Neural cell (in vitro differentiated cells): ENCODE measurements at regions not wholly inside any gene's neighbourhood (a gene's known extent, or its start where the extent isn't known, plus 50 kb on each side); places are given as distances from the start of the nearest gene placed in this dataset.

Experiments
- H2AFZ ChIP-seq: fragments of 200-600, 300-800 bp; sonication (generic), shearing (Covaris generic); 2 replicates; pipeline ENCODE4 v1.6.0; 2014; ENCODE audit warnings: low read depth, mild to moderate bottlenecking, antibody characterized with exemption, low read length, moderate library complexity
- H3F3A ChIP-seq: fragments of 200-600 bp; shearing (Covaris generic); 2 replicates; pipeline ENCODE4 v1.6.1; 2016; ENCODE audit warnings: mild to moderate bottlenecking, moderate library complexity, mixed read lengths, antibody characterized with exemption, low read length; ENCODE audit not compliant: insufficient read depth, poor library complexity, severe bottlenecking
- H3K27ac ChIP-seq: fragments of 200-600, 300-800 bp; sonication (generic), shearing (Covaris generic); 2 replicates; pipeline ENCODE4 v1.5.1; 2014; ENCODE audit warnings: mild to moderate bottlenecking, low read length, moderate library complexity
- H3K27me3 ChIP-seq: fragments of 300-800, 200-600 bp; sonication (generic), shearing (Covaris generic); 2 replicates; pipeline ENCODE4 v1.6.0; 2014; ENCODE audit warnings: mild to moderate bottlenecking, low read depth, low read length, moderate library complexity; ENCODE audit not compliant: insufficient read depth
- H3K36me3 ChIP-seq: fragments of 300-800, 200-600 bp; sonication (generic), shearing (Covaris generic); 2 replicates; pipeline ENCODE4 v1.5.1; 2014; ENCODE audit warnings: mild to moderate bottlenecking, antibody characterized with exemption, low read length, moderate library complexity; ENCODE audit not compliant: insufficient read depth
- H3K4me2 ChIP-seq: fragments of 300-800, 200-600 bp; sonication (generic), shearing (Covaris generic); 2 replicates; pipeline ENCODE4 v1.6.0; 2014; ENCODE audit warnings: mild to moderate bottlenecking, low read length
- H3K4me3 ChIP-seq: fragments of 300-800, 200-600 bp; sonication (generic), shearing (Covaris generic); 2 replicates; pipeline ENCODE4 v1.5.1; 2014; ENCODE audit warnings: mild to moderate bottlenecking, low read length, moderate library complexity
- H3K79me2 ChIP-seq: fragments of 200-600 bp; shearing (Covaris generic); replicated peaks from 2 replicates; pipeline ENCODE4 v1.6.0; 2014; ENCODE audit warnings: mild to moderate bottlenecking, low read length, moderate library complexity; ENCODE audit not compliant: insufficient read depth
- H3K9ac ChIP-seq: fragments of 300-800, 200-600 bp; sonication (generic), shearing (Covaris generic); 2 replicates; pipeline ENCODE4 v1.6.1; 2016; ENCODE audit warnings: mild to moderate bottlenecking, low read length, mixed read lengths
- H3K9me2 ChIP-seq: fragments of 200-600 bp; shearing (Covaris generic); 2 replicates; pipeline ENCODE4 v1.6.1; 2016; ENCODE audit warnings: mild to moderate bottlenecking, low read length, mixed read lengths; ENCODE audit not compliant: insufficient read depth
- H3K9me3 ChIP-seq: fragments of 200-600, 300-800 bp; sonication (generic), shearing (Covaris generic); 2 replicates; pipeline ENCODE4 v1.6.1; 2016; ENCODE audit warnings: mild to moderate bottlenecking, mixed run types, low read length, moderate library complexity, mixed read lengths
- H4K20me1 ChIP-seq: fragments of 200-600 bp; shearing (Covaris generic); 2 replicates; pipeline ENCODE4 v1.6.1; 2016; ENCODE audit warnings: mild to moderate bottlenecking, mixed run types; ENCODE audit not compliant: insufficient read depth
- EP300 ChIP-seq: fragments of 450-650 bp; conservative IDR thresholded peaks from 2 replicates; pipeline ENCODE4 v1.6.1; 2014; ENCODE audit warnings: antibody characterized with exemption, mild to moderate bottlenecking, moderate library complexity; ENCODE audit not compliant: poor library complexity, severe bottlenecking
- EZH2 ChIP-seq: fragments of 200-600, 300-800 bp; shearing (Covaris generic), sonication (generic); IDR thresholded peaks from 2 replicates; pipeline ENCODE4 v1.6.1; 2014; ENCODE audit warnings: antibody characterized with exemption, low read length, borderline replicate concordance, mild to moderate bottlenecking; ENCODE audit not compliant: insufficient read depth, poor library complexity, severe bottlenecking
- MXI1 ChIP-seq: fragments of 450-650 bp; conservative IDR thresholded peaks from 2 replicates; pipeline ENCODE4 v1.6.1; 2014; ENCODE audit warnings: antibody characterized with exemption, mild to moderate bottlenecking; ENCODE audit not compliant: poor library complexity, severe bottlenecking
- POLR2AphosphoS5 ChIP-seq: IDR thresholded peaks from 2 replicates; pipeline ENCODE4 v1.6.1; 2012
- RAD21 ChIP-seq: fragments of 450-650 bp; conservative IDR thresholded peaks from 2 replicates; pipeline ENCODE4 v1.6.1; 2014; ENCODE audit warnings: antibody characterized with exemption, mild to moderate bottlenecking, moderate library complexity
- SMC3 ChIP-seq: fragments of 450-650 bp; conservative IDR thresholded peaks from 2 replicates; pipeline ENCODE4 v1.6.1; 2014; ENCODE audit warnings: antibody characterized with exemption, mild to moderate bottlenecking, moderate library complexity; ENCODE audit not compliant: poor library complexity
- TAF1 ChIP-seq: IDR thresholded peaks from 2 replicates; pipeline ENCODE4 v1.6.1; 2012; ENCODE audit warnings: low read depth
- TF ChIP-seq, protein P1 (sequence below): IDR thresholded peaks from 2 replicates; pipeline ENCODE4 v1.6.1; 2012; ENCODE audit warnings: borderline replicate concordance

- H2AFZ ChIP-seq: no peak overlapping the region
- no peaks in the 10 kb centered on the region for H3K36me3 ChIP-seq
- no peak overlapping the region for H3K27ac ChIP-seq
- H3K4me2 ChIP-seq: no peak overlapping the region
- no peaks in the 10 kb centered on the region for H4K20me1 ChIP-seq
- no peak overlapping the region for H3K9ac ChIP-seq
- no peaks in the 10 kb centered on the region for H3F3A ChIP-seq
- TF ChIP-seq EZH2 (no peak), TAF1 (no peak)
- TF ChIP-seq, protein P1, sequence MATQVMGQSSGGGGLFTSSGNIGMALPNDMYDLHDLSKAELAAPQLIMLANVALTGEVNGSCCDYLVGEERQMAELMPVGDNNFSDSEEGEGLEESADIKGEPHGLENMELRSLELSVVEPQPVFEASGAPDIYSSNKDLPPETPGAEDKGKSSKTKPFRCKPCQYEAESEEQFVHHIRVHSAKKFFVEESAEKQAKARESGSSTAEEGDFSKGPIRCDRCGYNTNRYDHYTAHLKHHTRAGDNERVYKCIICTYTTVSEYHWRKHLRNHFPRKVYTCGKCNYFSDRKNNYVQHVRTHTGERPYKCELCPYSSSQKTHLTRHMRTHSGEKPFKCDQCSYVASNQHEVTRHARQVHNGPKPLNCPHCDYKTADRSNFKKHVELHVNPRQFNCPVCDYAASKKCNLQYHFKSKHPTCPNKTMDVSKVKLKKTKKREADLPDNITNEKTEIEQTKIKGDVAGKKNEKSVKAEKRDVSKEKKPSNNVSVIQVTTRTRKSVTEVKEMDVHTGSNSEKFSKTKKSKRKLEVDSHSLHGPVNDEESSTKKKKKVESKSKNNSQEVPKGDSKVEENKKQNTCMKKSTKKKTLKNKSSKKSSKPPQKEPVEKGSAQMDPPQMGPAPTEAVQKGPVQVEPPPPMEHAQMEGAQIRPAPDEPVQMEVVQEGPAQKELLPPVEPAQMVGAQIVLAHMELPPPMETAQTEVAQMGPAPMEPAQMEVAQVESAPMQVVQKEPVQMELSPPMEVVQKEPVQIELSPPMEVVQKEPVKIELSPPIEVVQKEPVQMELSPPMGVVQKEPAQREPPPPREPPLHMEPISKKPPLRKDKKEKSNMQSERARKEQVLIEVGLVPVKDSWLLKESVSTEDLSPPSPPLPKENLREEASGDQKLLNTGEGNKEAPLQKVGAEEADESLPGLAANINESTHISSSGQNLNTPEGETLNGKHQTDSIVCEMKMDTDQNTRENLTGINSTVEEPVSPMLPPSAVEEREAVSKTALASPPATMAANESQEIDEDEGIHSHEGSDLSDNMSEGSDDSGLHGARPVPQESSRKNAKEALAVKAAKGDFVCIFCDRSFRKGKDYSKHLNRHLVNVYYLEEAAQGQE: no peak
- no peaks in the 10 kb centered on the region for H3K9me2 ChIP-seq
- no peaks in the 10 kb centered on the region for H3K79me2 ChIP-seq
- no peaks in the 10 kb centered on the region for H3K9me3 ChIP-seq
- H3K27me3 ChIP-seq: no peaks in the 10 kb centered on the region
- no peak overlapping the region for H3K4me3 ChIP-seq
Measured at GRCh38 chr10:130371666-130372065, 235.5 kb downstream of the GLRX3 start.

- Histone ChIP-seq H3K4me2 (no peak overlapping the region), H4K20me1 (no peaks in the 10 kb centered on the region), H3F3A (no peaks in the 10 kb centered on the region), H3K9me3 (no peaks in the 10 kb centered on the region), H3K27ac (no peak overlapping the region), H3K27me3 (no peaks in the 10 kb centered on the region), H3K9ac (no peak overlapping the region), H3K9me2 (no peaks in the 10 kb centered on the region), H2AFZ (no peak overlapping the region), H3K4me3 (no peak overlapping the region), H3K36me3 (no peaks in the 10 kb centered on the region), H3K79me2 (no peaks in the 10 kb centered on the region)
- TF ChIP-seq, protein P1: no peak
- TF ChIP-seq SMC3: no peak
- no peak for TF ChIP-seq TAF1
- TF ChIP-seq POLR2AphosphoS5: no peak
- TF ChIP-seq RAD21: no peak
- no peak for TF ChIP-seq EP300
- no peak for TF ChIP-seq MXI1
- TF ChIP-seq EZH2: no peak
Measured at GRCh38 chr10:130372222-130372621, 236.0 kb downstream of the GLRX3 start.
